Activated CD8-positive, alpha-beta T cell treated with anti-CD3 and anti-CD28 coated beads, Interleukin-2, amount 10 ng/mL, durations not matched to agents 7 days and 5 days (primary cell): ENCODE measurements at regions not wholly inside any gene's neighbourhood (a gene's known extent, or its start where the extent isn't known, plus 50 kb on each side); places are given as distances from the start of the nearest gene placed in this dataset.
A peak's percentile ranks its signal among the peaks of the same experiment; 100 is the strongest.

Source experiments
- ATAC-seq: fragments of 150-1000 bp; cut with Tn5 transposase; one replicate; pipeline ENCODE4 v1.10.0; 2021; ENCODE audit warnings: moderate library complexity
- CTCF ChIA-PET: fragments of 350-600 bp; sonication (Branson Sonifier 250); formaldehyde crosslinking; loops from one replicate; lab custom pipeline; 2021; ENCODE audit warnings: antibody characterized with exemption; lab: Charles Lee
- POLR2A ChIA-PET: fragments of 350-600 bp; sonication (Branson Sonifier 250); formaldehyde crosslinking; loops from one replicate; lab custom pipeline; 2021; ENCODE audit warnings: antibody characterized with exemption; lab: Charles Lee
- DNase-seq: peaks from one replicate; pipeline ENCODE4 v3.0.0-alpha.2; 2020
- H3K27ac Mint-ChIP-seq: one replicate; pipeline ENCODE4 v1.8.0; 2021; ENCODE audit warnings: mild to moderate bottlenecking, mixed read lengths
- H3K27me3 Mint-ChIP-seq: one replicate; pipeline ENCODE4 v1.8.0; 2021; ENCODE audit warnings: low read depth, mixed read lengths
- H3K36me3 Mint-ChIP-seq: one replicate; pipeline ENCODE4 v1.8.0; 2021; ENCODE audit warnings: low read depth, mixed read lengths
- H3K4me1 Mint-ChIP-seq: one replicate; pipeline ENCODE4 v1.8.0; 2021; ENCODE audit warnings: low read depth, mixed read lengths
- H3K4me3 Mint-ChIP-seq: one replicate; pipeline ENCODE4 v1.8.0; 2021; ENCODE audit warnings: mild to moderate bottlenecking, mixed read lengths
- H3K9me3 Mint-ChIP-seq: one replicate; pipeline ENCODE4 v1.8.0; 2022; ENCODE audit warnings: mixed read lengths; ENCODE audit not compliant: insufficient read depth

GRCh38 chr11:27183672-27184457 is 143.2 kb downstream of the BBOX1 start:
- ATAC-seq (no peak), DNase-seq (peak; percentile 42)
- Mint-ChIP-seq H3K27me3 (peaks cover 4% of the 10 kb centered on the region), H3K9me3 (no peaks in the 10 kb centered on the region), H3K27ac (no peak overlapping the region), H3K4me1 (no peaks in the 10 kb centered on the region), H3K36me3 (no peaks in the 10 kb centered on the region), H3K4me3 (no peak overlapping the region)
- CTCF ChIA-PET: interaction anchor here (0.8 to 2.0 kb wide), 11 partner anchors 14 to 315 kb away, joined by 3 to 32 read pairs (median 4); no protein-coding TSS in a partner anchor
- POLR2A ChIA-PET: no interaction called here

GRCh38 chr11:27179334-27179733 is 138.7 kb downstream of the BBOX1 start:
- DNase-seq (no peak), ATAC-seq (no peak)
- Mint-ChIP-seq H3K27ac (no peak overlapping the region), H3K4me1 (no peaks in the 10 kb centered on the region), H3K27me3 (no peaks in the 10 kb centered on the region), H3K9me3 (no peaks in the 10 kb centered on the region), H3K36me3 (no peaks in the 10 kb centered on the region), H3K4me3 (no peak overlapping the region)
- CTCF ChIA-PET: interaction anchor here (1.4 kb wide), 1 partner anchor 318 kb away, joined by 4 read pairs; no protein-coding TSS in a partner anchor
- POLR2A ChIA-PET: no interaction called here

- DNase-seq (no peak), ATAC-seq (no peak)
- no peaks in the 10 kb centered on the region for H3K4me1 Mint-ChIP-seq
- no peak overlapping the region for H3K4me3 Mint-ChIP-seq
- ChIA-PET CTCF (interaction anchor here (1.4 kb wide), 1 partner anchor 318 kb away, joined by 4 read pairs; no protein-coding TSS in a partner anchor), POLR2A (no interaction called here)
- H3K27me3 Mint-ChIP-seq: no peaks in the 10 kb centered on the region
- no peak overlapping the region for H3K27ac Mint-ChIP-seq
- no peaks in the 10 kb centered on the region for H3K36me3 Mint-ChIP-seq
- no peaks in the 10 kb centered on the region for H3K9me3 Mint-ChIP-seq
Observed at GRCh38 chr11:27178859-27179258, 138.2 kb downstream of the BBOX1 start.
